ENCODE measurements at regions not wholly inside any gene's neighbourhood (a gene's known extent, or its start where the extent isn't known, plus 50 kb on each side); places are given as distances from the start of the nearest gene placed in this dataset.

GRCh38 chr3:21877214-21877754, 126.3 kb upstream of the ZNF385D start:
- Histone ChIP-seq H3K4me3 (ENCODE audit: low read depth, low read length) (no peak overlapping the region), H3K79me2 (ENCODE audit: control insufficient read depth, insufficient read depth, low read length, poor library complexity) (no peaks in the 10 kb centered on the region), H2BK120ac (ENCODE audit: insufficient read depth, low read length, poor library complexity) (no peak overlapping the region), H2BK5ac (ENCODE audit: low read depth, low read length, poor library complexity) (no peak overlapping the region), H3K79me1 (ENCODE audit: low read length) (no peaks in the 10 kb centered on the region), H2BK12ac (ENCODE audit: low read length) (no peak overlapping the region), H2AFZ (ENCODE audit: insufficient read depth, low read length, poor library complexity) (no peak overlapping the region), H3K9ac (ENCODE audit: low read length) (no peak overlapping the region), H3K4me2 (ENCODE audit: low read length) (no peak overlapping the region), H3K9me3 (ENCODE audit: insufficient read depth, low read depth, low read length) (no peaks in the 10 kb centered on the region), H3K27me3 (ENCODE audit: insufficient read depth, low read length) (no peaks in the 10 kb centered on the region), H3K4me1 (ENCODE audit: control insufficient read depth in 1 of 2, insufficient read depth in 2 of 2, low read length in 2 of 2) (no peaks in the 10 kb centered on the region), H3K36me3 (ENCODE audit: control insufficient read depth in 1 of 2, insufficient read depth in 2 of 2, low read length in 2 of 2) (no peaks in the 10 kb centered on the region), H3K27ac (ENCODE audit: low read depth, low read length) (no peak overlapping the region), H4K12ac (ENCODE audit: low read depth, low read length) (no peak overlapping the region), H4K91ac (ENCODE audit: low read depth, low read length) (no peak overlapping the region), H3K23ac (ENCODE audit: low read length) (no peak overlapping the region), H3K14ac (ENCODE audit: low read length) (no peak overlapping the region), H3K4ac (ENCODE audit: low read depth, low read length) (no peak overlapping the region), H2AK5ac (ENCODE audit: low read length) (no peak overlapping the region), H3K18ac (ENCODE audit: low read length) (no peak overlapping the region), H4K8ac (ENCODE audit: low read depth, low read length) (no peak overlapping the region)
- DNase-seq, result no peak
- no CpG with 5 or more reads among the region's 6 CpGs for WGBS (ENCODE audit: extremely low coverage, insufficient coverage, insufficient read length)

GRCh38 chr3:21879184-21879886, 128.3 kb upstream of the ZNF385D start:
- H2AK5ac ChIP-seq (ENCODE audit: low read length), result no peak overlapping the region
- no peak overlapping the region for H3K4me3 ChIP-seq (ENCODE audit: low read depth, low read length)
- no peak overlapping the region for H3K18ac ChIP-seq (ENCODE audit: low read length)
- H2AFZ ChIP-seq (ENCODE audit: insufficient read depth, low read length, poor library complexity), result no peak overlapping the region
- H3K79me2 ChIP-seq (ENCODE audit: control insufficient read depth, insufficient read depth, low read length, poor library complexity), result no peaks in the 10 kb centered on the region
- no peak overlapping the region for H3K9ac ChIP-seq (ENCODE audit: low read length)
- H4K8ac ChIP-seq (ENCODE audit: low read depth, low read length), result no peak overlapping the region
- no peaks in the 10 kb centered on the region for H3K9me3 ChIP-seq (ENCODE audit: insufficient read depth, low read depth, low read length)
- no peak overlapping the region for H2BK5ac ChIP-seq (ENCODE audit: low read depth, low read length, poor library complexity)
- no peak overlapping the region for H2BK12ac ChIP-seq (ENCODE audit: low read length)
- WGBS (ENCODE audit: extremely low coverage, insufficient coverage, insufficient read length), result no CpG with 5 or more reads among the region's 7 CpGs
- H2BK120ac ChIP-seq (ENCODE audit: insufficient read depth, low read length, poor library complexity), result no peak overlapping the region
- H3K79me1 ChIP-seq (ENCODE audit: low read length), result no peaks in the 10 kb centered on the region
- H3K23ac ChIP-seq (ENCODE audit: low read length), result no peak overlapping the region
- H3K4me1 ChIP-seq (ENCODE audit: control insufficient read depth in 1 of 2, insufficient read depth in 2 of 2, low read length in 2 of 2), result no peaks in the 10 kb centered on the region
- no peak overlapping the region for H4K91ac ChIP-seq (ENCODE audit: low read depth, low read length)
- H3K14ac ChIP-seq (ENCODE audit: low read length), result no peak overlapping the region
- DNase-seq, result no peak
- H3K27ac ChIP-seq (ENCODE audit: low read depth, low read length), result no peak overlapping the region
- H4K12ac ChIP-seq (ENCODE audit: low read depth, low read length), result no peak overlapping the region
- H3K36me3 ChIP-seq (ENCODE audit: control insufficient read depth in 1 of 2, insufficient read depth in 2 of 2, low read length in 2 of 2), result no peaks in the 10 kb centered on the region
- no peak overlapping the region for H3K4me2 ChIP-seq (ENCODE audit: low read length)
- H3K4ac ChIP-seq (ENCODE audit: low read depth, low read length), result no peak overlapping the region
- no peaks in the 10 kb centered on the region for H3K27me3 ChIP-seq (ENCODE audit: insufficient read depth, low read length)

- Histone ChIP-seq H4K8ac (ENCODE audit: low read depth, low read length) (no peak overlapping the region), H3K27me3 (ENCODE audit: insufficient read depth, low read length) (no peaks in the 10 kb centered on the region), H3K9me3 (ENCODE audit: insufficient read depth, low read depth, low read length) (no peaks in the 10 kb centered on the region), H3K4me1 (ENCODE audit: control insufficient read depth in 1 of 2, insufficient read depth in 2 of 2, low read length in 2 of 2) (no peaks in the 10 kb centered on the region), H3K27ac (ENCODE audit: low read depth, low read length) (no peak overlapping the region), H3K4me2 (ENCODE audit: low read length) (no peak overlapping the region), H4K91ac (ENCODE audit: low read depth, low read length) (no peak overlapping the region), H3K79me2 (ENCODE audit: control insufficient read depth, insufficient read depth, low read length, poor library complexity) (no peaks in the 10 kb centered on the region), H2AFZ (ENCODE audit: insufficient read depth, low read length, poor library complexity) (no peak overlapping the region), H3K23ac (ENCODE audit: low read length) (no peak overlapping the region), H2BK12ac (ENCODE audit: low read length) (no peak overlapping the region), H2BK5ac (ENCODE audit: low read depth, low read length, poor library complexity) (no peak overlapping the region), H3K4ac (ENCODE audit: low read depth, low read length) (no peak overlapping the region), H2BK120ac (ENCODE audit: insufficient read depth, low read length, poor library complexity) (no peak overlapping the region), H3K18ac (ENCODE audit: low read length) (no peak overlapping the region), H3K4me3 (ENCODE audit: low read depth, low read length) (no peak overlapping the region), H3K36me3 (ENCODE audit: control insufficient read depth in 1 of 2, insufficient read depth in 2 of 2, low read length in 2 of 2) (no peaks in the 10 kb centered on the region), H3K14ac (ENCODE audit: low read length) (no peak overlapping the region), H2AK5ac (ENCODE audit: low read length) (no peak overlapping the region), H4K12ac (ENCODE audit: low read depth, low read length) (no peak overlapping the region), H3K9ac (ENCODE audit: low read length) (no peak overlapping the region), H3K79me1 (ENCODE audit: low read length) (no peaks in the 10 kb centered on the region)
- DNase-seq, result no peak
- no CpG with 5 or more reads among the region's 2 CpGs for WGBS (ENCODE audit: extremely low coverage, insufficient coverage, insufficient read length)
These were observed 137.6 kb upstream of the ZNF385D start for GRCh38 chr3:21888656-21889055.

- H4K91ac ChIP-seq (ENCODE audit: low read depth, low read length), result no peak overlapping the region
- H3K4me1 ChIP-seq (ENCODE audit: control insufficient read depth in 1 of 2, insufficient read depth in 2 of 2, low read length in 2 of 2), result no peaks in the 10 kb centered on the region
- no CpG with 5 or more reads among the region's 2 CpGs for WGBS (ENCODE audit: extremely low coverage, insufficient coverage, insufficient read length)
- no peak overlapping the region for H3K23ac ChIP-seq (ENCODE audit: low read length)
- no peak overlapping the region for H2BK5ac ChIP-seq (ENCODE audit: low read depth, low read length, poor library complexity)
- no peaks in the 10 kb centered on the region for H3K9me3 ChIP-seq (ENCODE audit: insufficient read depth, low read depth, low read length)
- H4K12ac ChIP-seq (ENCODE audit: low read depth, low read length), result no peak overlapping the region
- no peak overlapping the region for H3K27ac ChIP-seq (ENCODE audit: low read depth, low read length)
- H2AK5ac ChIP-seq (ENCODE audit: low read length), result no peak overlapping the region
- no peak overlapping the region for H3K9ac ChIP-seq (ENCODE audit: low read length)
- H2BK12ac ChIP-seq (ENCODE audit: low read length), result no peak overlapping the region
- H3K27me3 ChIP-seq (ENCODE audit: insufficient read depth, low read length), result no peaks in the 10 kb centered on the region
- no peak overlapping the region for H2BK120ac ChIP-seq (ENCODE audit: insufficient read depth, low read length, poor library complexity)
- no peak overlapping the region for H3K18ac ChIP-seq (ENCODE audit: low read length)
- H3K4me3 ChIP-seq (ENCODE audit: low read depth, low read length), result no peak overlapping the region
- no peaks in the 10 kb centered on the region for H3K36me3 ChIP-seq (ENCODE audit: control insufficient read depth in 1 of 2, insufficient read depth in 2 of 2, low read length in 2 of 2)
- H3K4me2 ChIP-seq (ENCODE audit: low read length), result no peak overlapping the region
- H3K79me1 ChIP-seq (ENCODE audit: low read length), result no peaks in the 10 kb centered on the region
- no peak overlapping the region for H3K14ac ChIP-seq (ENCODE audit: low read length)
- H2AFZ ChIP-seq (ENCODE audit: insufficient read depth, low read length, poor library complexity), result no peak overlapping the region
- no peak for DNase-seq
- H3K79me2 ChIP-seq (ENCODE audit: control insufficient read depth, insufficient read depth, low read length, poor library complexity), result no peaks in the 10 kb centered on the region
- no peak overlapping the region for H4K8ac ChIP-seq (ENCODE audit: low read depth, low read length)
- no peak overlapping the region for H3K4ac ChIP-seq (ENCODE audit: low read depth, low read length)
These were observed 138.2 kb upstream of the ZNF385D start for GRCh38 chr3:21889166-21889565.
